ENCODE measurements at regions not wholly inside any gene's neighbourhood (a gene's known extent, or its start where the extent isn't known, plus 50 kb on each side); places are given as distances from the start of the nearest gene placed in this dataset.

GRCh38 chr12:107184359-107184930 is 91.1 kb upstream of the CRY1 start:
- Histone ChIP-seq H3K18ac (ENCODE audit: insufficient read length, low read depth, low read length) (no peak overlapping the region), H3K9me3 (ENCODE audit: control insufficient read depth, low read depth, low read length) (no peaks in the 10 kb centered on the region), H3K23ac (ENCODE audit: insufficient read length, low read depth, low read length) (no peak overlapping the region), H3K27me3 (ENCODE audit: insufficient read depth, low read length) (no peaks in the 10 kb centered on the region), H2AFZ (ENCODE audit: low read length) (no peak overlapping the region), H3K4me1 (ENCODE audit: insufficient read depth, low read length) (no peaks in the 10 kb centered on the region), H4K20me1 (ENCODE audit: control insufficient read depth, insufficient read depth, insufficient read length) (no peaks in the 10 kb centered on the region), H3T11ph (ENCODE audit: low read length) (no peak overlapping the region), H3K14ac (ENCODE audit: insufficient read depth, low read length) (no peak overlapping the region), H2BK15ac (ENCODE audit: low read depth, low read length) (no peak overlapping the region), H3K4me2 (ENCODE audit: insufficient read depth, insufficient read length, low read length) (no peak overlapping the region), H2BK5ac (ENCODE audit: insufficient read length, low read length) (no peak overlapping the region), H3K9ac (ENCODE audit: extremely low read depth, insufficient read length, low read length) (no peak overlapping the region), H3K79me1 (ENCODE audit: insufficient read depth, low read depth, low read length, poor library complexity, severe bottlenecking) (no peaks in the 10 kb centered on the region), H2AK5ac (ENCODE audit: insufficient read length, low read length) (no peak overlapping the region), H4K91ac (ENCODE audit: insufficient read length, low read depth, low read length) (no peak overlapping the region), H3K23me2 (ENCODE audit: insufficient read length, low read depth, low read length, poor library complexity, severe bottlenecking) (no peaks in the 10 kb centered on the region), H4K8ac (replicated peaks; ENCODE audit: insufficient read length, low read depth, low read length) (no peak overlapping the region), H4K5ac (ENCODE audit: insufficient read length, low read depth, low read length) (no peak overlapping the region), H2BK20ac (ENCODE audit: low read depth, low read length, poor library complexity, severe bottlenecking) (no peak overlapping the region), H2BK12ac (ENCODE audit: insufficient read length, low read depth, low read length) (no peak overlapping the region), H3K79me2 (ENCODE audit: insufficient read depth, low read length) (no peaks in the 10 kb centered on the region), H3K56ac (ENCODE audit: insufficient read length, low read depth, low read length) (no peak overlapping the region), H3K4ac (ENCODE audit: low read depth, low read length) (no peak overlapping the region), H3K27ac (ENCODE audit: insufficient read length, low read depth, low read length) (no peak overlapping the region), H2BK120ac (ENCODE audit: low read depth, low read length, poor library complexity, severe bottlenecking) (no peak overlapping the region)
- H3K27me3 Mint-ChIP-seq (ENCODE audit: low read depth) = peaks cover 7% of the 10 kb centered on the region
- peaks cover 9 to 14% of the 10 kb centered on the region in 2 experiments; a peak in 3 of 5 replicates for H3K9me3 Mint-ChIP-seq
- H3K4me1 Mint-ChIP-seq = peaks cover 4 to 6% of the 10 kb centered on the region in 2 experiments
- peaks cover 0 to 17% (median 0%) of the 10 kb centered on the region in 3 experiments; a peak in 3 of 7 replicates for H3K36me3 Mint-ChIP-seq (ENCODE audit: insufficient read depth in 1 of 3, low read depth in 3 of 3)
- no CpG with 5 or more reads among the region's 5 CpGs for WGBS (ENCODE audit: extremely low coverage, insufficient read length, low lambda C conversion rate)
- TF ChIP-seq CTCF (conservative IDR thresholded peaks at IDR 0.05) = no peak
- DNase-seq = no peak
- H3K4me3 Mint-ChIP-seq = no peak overlapping the region; a peak in 1 of 5 replicates
- H3K27ac Mint-ChIP-seq = no peak overlapping the region

All from H9 (cell line).